Posterior vena cava (tissue), 2 donors: ENCODE measurements at regions not wholly inside any gene's neighbourhood (a gene's known extent, or its start where the extent isn't known, plus 50 kb on each side); places are given as distances from the start of the nearest gene placed in this dataset.

Source experiments
- DNase-seq: peaks from one replicate; pipeline ENCODE4 v3.0.0-alpha.2; 2020; ENCODE audit warnings: low spot score
- intact Hi-C, 2 donors: fragments of 100-400 bp; cut with DNase I; formaldehyde crosslinking; loops; one replicate each; pipeline versions ENCODE4 v1.14.1 to v1.14.2; 2022 to 2023
- donor health status: DM: yes; HTN: yes; CAD: no.
- donor health status: DM: yes; HTN: yes; CAD: no.

DNA sequence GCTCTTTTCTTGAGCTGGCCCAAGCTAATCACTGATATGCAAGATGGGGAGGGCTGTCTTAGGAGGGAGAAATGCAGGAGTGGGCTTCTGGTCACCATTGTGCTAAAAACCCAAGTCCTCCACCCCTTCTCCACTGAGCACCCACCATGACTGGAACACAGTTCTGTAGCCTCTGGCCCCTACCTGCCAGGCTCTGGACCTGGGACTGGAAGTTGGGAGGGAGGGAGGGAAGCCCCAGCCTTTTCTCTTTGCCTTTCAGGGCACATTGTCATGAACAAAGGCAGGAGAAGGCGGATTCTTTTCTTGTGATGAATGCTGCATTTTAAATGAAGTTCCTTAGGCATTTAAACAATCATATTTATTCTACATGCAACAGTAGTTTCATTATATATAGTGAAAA is 559.1 kb upstream of the TRPC7 start:
- intact Hi-C loops: no loop called here
- DNase-seq: no peak

DNA sequence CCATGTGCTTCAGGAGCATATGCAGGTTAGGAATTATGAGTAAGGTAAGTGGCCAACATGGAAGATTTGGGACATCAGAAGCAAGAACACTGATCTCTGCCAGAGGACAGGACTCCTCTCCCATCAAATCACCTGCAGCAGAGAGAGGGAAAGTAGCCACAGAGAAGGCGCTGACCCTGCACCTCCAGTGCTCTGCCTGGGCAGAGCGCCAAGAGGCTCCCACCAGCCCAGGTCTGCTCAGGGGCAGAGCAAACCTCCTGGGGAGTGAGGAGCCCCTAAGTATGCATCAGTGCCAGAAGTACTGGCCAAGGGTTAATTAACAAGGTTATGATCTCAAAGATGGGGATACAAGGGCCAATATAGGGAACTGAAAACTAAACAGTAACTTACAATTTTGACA is 545.3 kb upstream of the TRPC7 start:
- DNase-seq: no peak
- intact Hi-C loops: no loop called here

DNA sequence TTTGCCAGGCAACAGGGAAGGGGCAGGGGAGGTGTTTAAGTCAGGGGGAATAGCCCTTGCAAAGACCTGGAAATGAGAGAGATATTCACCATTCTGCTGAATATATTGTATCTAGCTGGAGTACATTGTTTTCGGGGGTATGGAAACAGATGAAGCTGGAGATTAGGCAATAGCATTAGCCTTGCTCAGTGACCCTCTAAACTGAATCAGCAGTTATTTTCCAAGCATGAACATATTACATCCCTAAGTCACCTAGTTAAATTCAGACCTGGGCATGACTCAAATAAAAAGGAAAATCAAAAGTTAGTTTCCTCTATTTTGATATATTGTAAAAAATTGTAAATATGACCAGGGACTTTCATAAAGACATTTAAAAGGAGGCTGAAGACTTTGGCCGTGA is 544.6 kb upstream of the TRPC7 start:
- intact Hi-C loops: no loop called here
- no peak for DNase-seq

DNA sequence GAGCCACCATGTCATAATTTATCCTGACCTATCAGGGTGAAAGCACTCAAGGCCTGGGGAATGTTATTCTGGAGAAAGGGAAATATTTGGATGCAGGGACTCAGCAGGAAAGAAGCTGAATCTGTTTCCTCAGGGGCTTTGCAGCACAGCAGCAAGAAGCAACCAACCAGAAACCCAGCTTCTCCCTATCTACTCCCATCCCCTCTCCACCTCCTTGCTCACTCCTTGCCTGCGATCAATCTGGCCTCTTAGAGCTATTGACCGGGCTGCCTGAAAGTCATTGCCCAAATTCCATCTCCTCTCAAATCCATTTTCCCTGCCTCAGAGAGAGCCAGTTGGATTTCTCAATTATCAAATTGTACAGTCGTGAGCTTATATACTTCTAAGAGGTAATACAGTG is 542.0 kb upstream of the TRPC7 start:
- intact Hi-C loops: no loop called here
- DNase-seq: no peak

DNA sequence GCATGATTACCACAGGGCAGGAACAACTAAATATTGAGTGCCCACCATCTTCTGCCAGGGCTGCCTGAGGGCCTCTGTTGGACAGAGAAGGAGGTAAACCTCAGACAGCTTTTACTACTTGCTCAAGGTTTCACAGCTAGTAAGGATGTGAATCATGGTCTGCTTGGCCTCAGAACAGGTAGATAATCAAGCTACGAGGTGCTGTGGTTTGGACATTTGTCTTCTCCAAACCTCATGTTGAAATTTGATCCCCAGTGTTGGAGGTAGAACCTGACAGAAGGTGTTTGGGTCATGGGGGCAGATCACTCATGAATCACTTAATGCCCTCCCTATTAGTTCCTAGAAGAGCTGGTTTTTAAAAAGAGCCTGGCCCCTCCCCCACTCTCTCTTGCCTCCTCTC is 541.2 kb upstream of the TRPC7 start:
- intact Hi-C loops: no loop called here
- no peak for DNase-seq

DNA sequence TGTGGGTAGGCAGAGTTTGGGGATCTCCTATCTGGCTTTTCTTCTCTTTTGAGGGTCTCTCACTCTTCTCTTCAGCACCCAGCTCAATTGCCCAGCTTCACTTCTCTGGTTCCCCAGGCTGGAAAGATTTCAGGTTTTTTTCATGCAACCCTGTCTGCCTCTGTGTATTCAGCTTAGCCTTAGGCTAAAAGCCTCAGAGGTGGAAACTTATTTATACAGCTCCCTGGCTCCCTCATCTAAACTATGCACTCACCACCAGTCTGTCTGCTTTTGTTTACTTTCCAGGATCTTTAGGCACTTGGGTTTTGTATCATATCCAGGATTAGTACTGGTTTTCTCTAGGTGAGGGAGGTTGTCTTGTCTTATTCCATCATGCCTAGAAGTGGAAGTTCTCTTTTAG is 540.2 kb upstream of the TRPC7 start:
- no peak for DNase-seq
- intact Hi-C loops: no loop called here

DNA sequence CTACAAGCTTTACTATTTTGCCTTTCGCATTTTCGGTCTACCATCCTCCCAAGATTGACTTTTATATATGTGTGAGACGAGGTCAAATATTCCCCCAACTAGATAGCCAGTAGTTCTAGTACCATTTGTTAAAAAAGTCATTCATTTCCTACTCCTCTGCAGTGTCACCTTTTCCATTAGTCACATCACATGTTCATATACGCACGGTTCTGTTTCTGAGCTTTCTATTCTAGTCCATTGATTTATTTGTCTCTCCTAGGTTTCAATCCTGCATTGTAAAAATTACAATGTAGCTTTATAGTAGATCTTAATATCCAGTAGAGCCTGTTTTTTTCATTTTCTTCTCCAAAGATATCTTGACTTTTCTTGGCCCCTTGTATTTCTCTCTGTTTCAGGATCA is 528.7 kb upstream of the TRPC7 start:
- DNase-seq: no peak
- intact Hi-C loops: no loop called here

DNA sequence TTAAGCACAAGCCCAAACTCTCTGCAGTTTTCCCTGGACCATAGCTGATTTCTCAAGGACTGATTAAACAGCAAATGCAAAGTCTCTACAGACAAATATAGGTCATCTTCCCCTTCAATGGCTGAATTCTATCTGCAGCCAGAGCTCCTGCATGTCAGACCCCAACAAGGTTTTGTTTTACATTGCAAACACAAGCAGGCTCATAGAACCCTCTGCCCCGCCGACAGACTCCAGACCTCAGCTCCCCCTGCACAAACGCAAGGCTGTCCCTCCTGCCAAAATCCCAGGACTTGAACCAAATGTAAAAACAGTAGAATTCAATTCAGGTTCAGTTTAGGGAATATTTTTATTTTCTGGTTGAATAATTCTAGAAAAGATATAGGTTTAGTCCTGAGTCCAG is 526.7 kb upstream of the TRPC7 start:
- DNase-seq: no peak
- intact Hi-C loops: no loop called here

DNA sequence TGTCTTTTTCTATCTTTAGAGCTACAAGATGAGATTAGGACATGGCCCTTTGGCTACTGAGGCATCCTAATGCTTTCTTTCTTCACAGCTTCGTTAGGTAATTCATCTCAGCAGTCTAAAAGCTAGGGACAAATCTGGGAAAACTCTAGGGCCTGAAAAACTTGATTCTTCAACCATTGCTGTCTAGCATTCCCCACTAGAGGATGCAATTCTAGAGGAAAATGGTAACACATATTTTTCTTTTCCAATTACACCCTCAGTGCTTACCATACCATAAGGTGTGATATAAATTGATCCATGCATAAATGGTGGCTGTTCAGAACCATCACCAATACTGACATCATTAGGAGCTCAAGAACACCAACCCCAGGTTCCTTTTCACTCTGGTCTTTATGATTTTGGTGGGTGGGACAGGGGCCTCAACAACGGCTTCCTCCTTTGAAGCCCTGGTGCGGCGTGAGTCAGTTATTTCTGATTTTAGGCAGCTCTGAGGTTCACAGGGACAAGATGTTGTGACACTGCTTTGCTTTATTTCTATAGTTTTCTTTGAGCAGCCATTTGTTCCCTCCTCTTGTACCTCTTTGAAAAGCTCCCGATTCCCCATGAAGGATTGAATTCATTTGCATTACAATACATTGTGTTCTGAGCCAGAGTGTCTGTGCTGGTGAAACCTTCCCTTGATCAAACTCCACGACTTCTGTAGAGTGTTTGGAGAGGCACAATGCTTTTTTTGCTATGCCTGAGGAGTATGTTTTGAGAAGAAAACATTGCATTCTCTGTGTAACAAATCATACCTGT is 526.0 kb upstream of the TRPC7 start:
- DNase-seq: no peak
- intact Hi-C loops: no loop called here

DNA sequence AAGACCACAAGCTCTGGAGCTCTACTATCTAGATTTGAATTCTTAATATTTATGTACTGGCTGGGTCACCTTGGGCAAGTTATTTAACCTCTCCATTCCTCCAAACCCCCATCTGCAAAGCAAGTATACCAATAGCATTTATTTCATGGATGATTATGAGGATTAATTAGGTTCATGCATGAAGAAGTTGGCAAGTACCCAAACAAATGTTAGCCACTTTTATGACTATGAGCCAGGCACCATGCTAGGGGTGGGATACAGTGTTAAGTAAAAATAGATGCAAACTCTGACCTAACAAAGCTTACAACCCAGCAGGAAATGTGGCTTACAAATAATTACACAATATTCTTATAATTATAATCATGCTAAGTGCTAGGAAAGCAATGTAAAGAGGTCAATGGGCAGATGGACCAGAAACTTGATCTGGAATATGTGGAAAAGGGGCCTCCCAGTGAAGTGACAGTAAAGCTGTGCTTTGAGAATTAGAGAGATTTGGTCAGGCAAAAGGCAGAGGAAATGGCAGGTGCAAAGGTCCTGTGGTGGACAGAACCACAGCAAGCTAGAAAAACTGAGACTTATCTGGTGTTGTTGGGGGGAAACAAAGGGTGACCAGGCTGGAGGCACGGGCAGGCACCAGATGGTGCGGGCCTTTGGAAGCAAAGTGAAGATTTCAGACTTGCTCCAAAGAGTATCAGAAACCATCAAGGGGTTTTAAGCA is 525.2 kb upstream of the TRPC7 start:
- intact Hi-C loops: no loop called here
- DNase-seq: no peak

DNA sequence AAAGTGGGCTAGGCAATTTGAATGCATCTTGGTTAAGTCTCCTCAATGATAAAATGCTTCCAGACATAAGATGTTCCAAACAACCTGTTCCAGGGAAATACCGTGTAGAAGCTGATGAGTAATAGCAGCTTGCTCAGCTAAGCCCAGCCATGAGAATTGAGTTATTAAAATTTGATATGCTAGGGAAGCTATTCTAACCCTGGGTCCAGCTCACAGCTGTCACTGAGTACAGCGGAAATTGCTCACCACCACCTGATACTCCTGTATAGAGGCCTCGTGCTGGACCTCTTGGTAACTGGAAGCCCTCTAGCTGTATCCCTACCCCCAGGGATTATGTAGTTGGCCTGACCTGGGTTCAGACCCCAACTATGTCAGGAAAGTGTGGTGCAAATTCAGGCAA is 521.3 kb upstream of the TRPC7 start:
- DNase-seq: no peak
- intact Hi-C loops: no loop called here

DNA sequence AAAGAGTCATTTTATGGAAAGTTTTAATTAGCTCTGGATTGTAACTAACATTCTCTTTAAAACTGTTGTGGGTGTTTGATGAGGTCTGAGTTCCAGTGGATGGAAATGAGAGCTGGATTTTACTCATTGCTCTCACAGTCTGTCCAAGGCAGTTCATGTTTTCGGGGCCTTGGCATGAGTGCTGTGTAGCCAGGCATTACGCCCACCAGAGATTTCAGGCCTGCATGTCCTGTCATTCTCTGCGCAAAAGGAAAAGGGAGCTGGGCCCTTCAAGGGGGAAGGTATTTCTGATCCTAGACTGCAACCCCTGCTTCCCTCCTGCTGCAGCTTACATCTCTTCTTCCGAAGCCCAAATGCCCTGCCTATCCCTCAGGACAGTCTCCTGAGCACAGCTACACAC is 499.6 kb upstream of the TRPC7 start:
- no peak for DNase-seq
- intact Hi-C loops: loop anchor here in 1 of 2 donors (2.0 kb wide), 1 partner anchor 56 kb away; no protein-coding TSS in a partner anchor

DNA sequence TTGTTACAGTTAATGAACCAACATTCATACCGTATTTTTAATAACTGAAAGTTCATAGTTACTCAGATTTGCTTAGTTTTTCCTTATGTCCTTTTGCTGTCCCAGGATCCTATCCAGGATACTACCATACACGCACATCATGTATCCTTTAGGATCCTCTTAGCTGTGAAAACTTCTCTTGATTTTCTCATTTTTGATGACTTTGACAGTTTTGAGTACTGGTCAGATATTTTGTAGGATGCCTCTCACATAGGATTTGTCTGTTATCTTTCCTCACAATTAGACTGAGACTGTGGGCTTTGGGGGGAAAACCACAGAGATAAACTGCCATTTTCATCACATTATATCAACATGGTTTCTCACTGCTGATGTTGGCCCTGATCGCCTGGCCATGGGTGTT is 491.3 kb upstream of the TRPC7 start:
- intact Hi-C loops: no loop called here
- no peak for DNase-seq

DNA sequence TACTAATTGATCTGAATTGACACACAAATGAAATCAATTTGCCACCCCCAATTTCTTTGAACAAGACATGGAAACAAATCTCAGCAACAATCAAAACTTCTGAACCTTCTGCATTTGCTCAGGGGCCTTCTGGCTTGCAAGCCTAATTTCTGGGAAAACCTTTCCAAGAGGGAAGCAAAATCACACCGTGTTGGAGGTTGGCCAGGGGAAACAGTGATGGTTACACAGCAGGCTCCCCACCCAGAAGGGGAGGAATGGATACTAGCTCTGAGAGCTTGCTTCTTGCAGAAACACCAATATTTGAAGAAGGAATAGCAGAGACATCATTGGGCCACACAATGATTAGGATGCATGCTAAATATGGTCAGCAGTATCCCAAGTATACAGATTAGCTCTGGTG is 488.6 kb upstream of the TRPC7 start:
- intact Hi-C loops: no loop called here
- no peak for DNase-seq

DNA sequence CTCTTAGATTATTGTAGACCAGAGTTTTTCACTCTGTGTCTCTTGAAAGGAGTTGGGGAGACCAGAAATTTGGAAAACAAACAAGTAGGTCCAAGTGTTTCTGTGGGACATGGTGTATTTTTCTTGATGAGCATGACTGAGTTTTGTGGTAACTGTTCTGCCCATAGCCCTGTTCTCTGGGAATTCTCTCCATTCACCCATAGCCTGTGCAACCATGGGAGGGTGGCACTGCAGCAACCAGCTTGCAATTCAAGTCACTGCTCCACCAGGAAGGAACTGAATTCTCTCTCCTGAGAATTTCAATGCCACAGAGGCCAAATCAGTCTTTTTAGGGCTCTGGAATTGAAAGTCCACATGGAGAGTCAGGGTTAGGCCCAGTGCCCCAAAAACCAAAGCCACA is 475.3 kb upstream of the TRPC7 start:
- no peak for DNase-seq
- intact Hi-C loops: loop anchor here in 1 of 2 donors (2.0 kb wide), 1 partner anchor 24 kb away; no protein-coding TSS in a partner anchor

DNA sequence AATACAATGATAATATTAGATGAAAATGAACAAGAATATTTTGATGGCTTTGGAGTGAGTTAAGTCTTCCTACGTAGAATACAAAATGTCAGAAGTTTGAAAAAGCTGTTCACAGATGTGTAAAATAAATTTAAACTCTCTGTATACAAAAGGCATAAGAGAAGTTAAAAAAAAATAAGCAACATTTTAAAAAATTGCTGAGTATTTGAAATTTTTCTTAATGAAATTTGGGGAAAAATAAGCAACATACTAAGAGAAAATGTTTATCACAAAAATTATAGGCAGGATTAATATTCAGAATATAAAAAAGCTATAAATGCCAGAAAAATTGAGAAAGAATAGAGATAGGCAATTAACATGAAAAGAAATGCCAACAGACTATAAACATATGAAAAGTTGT is 470.7 kb upstream of the TRPC7 start:
- DNase-seq: no peak
- intact Hi-C loops: no loop called here

DNA sequence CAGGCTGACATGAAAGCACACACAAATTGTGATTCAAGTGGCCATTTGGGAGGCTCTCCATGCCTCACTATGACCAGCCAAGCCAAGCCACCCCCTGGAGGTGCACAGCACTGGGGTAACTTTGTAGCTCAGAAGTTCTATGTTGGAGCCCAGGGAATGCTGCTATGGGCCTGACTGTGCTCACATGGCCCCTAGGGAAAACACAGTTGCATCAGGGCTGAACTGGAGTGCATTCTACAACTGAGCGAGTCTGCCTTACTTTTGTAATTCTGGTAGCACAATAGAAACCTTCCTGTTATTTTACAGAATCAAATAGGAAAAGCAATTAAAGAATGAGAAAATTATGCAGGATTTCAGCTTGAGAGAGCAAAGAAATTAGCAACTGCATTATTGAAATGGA is 455.5 kb upstream of the TRPC7 start:
- DNase-seq: no peak
- intact Hi-C loops: no loop called here

DNA sequence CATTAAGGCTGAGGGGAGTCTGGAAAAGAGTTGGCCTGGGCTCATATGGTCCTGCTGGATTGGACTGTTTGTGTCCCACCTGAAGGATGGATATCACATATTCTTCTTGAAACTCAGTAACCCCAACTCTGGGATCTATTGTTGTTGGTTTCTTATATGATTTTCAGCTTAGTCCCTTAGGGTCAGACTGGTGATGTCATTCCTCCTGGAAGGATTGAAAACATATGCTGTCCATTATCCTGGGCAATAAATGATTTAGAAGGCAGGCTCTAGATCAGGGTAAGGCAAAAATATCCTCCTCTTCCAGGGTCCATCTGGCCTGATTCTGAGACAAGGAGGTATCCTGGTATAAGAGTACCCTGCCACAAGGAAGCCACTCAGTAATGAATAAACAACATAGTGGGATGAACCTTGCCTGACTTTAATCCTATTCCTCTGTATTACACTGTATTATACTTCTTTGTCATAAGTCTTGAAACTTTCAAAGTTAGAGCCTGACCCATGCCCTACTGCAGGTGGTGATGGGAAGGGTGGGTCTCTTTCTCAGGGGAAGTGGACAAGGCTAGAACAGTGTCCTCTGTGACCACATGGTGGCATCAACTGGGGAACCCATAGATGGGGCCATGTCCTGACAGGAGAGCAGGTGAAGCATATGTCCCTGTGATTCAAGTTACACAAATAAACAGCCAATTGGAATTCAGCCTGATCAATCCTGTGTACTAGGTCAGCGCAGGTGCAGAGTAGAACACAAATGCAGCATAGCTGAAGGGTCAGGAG is 454.4 kb upstream of the TRPC7 start:
- intact Hi-C loops: no loop called here
- DNase-seq: no peak

DNA sequence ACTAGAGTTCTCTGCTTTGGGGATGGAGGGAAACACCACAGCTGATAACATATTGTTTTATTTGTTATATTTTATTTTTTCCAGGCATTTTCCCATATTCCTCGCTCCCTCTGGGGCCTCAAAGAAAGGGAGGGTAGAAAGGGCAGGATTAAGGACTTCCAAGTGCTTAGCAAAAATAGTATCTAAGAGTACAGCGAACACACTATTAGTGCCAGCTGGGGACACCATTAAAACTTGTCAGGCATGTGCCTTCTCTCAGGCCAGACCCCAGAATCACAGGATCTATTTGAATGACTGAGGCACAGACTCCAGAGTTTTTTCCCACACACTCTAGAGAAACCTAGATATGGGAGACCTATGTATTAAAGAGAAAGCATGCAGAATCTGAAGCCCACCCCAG is 451.0 kb upstream of the TRPC7 start:
- no peak for DNase-seq
- intact Hi-C loops: loop anchor here in 1 of 2 donors (2.0 kb wide), 1 partner anchor 24 kb away; no protein-coding TSS in a partner anchor

DNA sequence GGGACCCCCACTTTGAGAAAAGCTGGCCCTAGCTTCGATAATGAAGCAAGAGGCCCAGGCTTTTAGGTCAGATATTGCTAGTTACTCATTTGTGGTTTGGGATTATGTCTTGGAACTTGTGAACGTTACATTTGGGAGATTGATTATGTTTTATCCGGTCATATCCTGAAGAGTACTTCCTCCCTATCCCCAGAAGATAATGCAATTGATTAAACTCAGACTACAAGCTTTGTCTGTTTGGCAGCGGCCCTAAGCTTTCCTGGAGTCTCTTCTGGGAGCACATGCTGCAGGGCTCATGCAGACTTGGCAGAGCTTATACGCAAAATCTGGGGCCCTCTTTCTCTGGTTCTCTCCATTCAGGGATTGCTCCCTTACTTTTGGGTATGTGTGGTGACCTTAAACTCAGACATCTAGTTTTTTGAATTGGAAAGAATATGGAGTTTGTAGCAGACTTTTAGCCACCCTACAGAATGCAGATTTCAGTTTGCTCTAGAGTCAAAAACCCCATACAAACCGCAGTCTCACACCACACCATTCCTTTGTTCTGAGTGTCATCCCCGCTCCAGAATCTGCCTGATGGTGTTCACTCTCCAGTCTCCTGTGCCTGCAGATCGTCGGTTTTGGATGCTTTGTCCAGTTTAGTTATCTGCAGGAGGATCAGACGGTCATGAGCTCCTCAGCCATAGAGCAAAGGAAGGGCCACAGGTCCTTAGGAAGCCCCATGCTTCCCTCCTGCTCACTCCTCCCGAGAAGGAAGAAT is 449.5 kb upstream of the TRPC7 start:
- intact Hi-C loops: no loop called here
- DNase-seq: no peak
